BJ (cell line): ENCODE measurements at regions not wholly inside any gene's neighbourhood (a gene's known extent, or its start where the extent isn't known, plus 50 kb on each side); places are given as distances from the start of the nearest gene placed in this dataset.

ENCODE experiments used
- CTCF ChIA-PET: fragments of 350-600 bp; formaldehyde crosslinking; extraction: SDS; loops from one replicate; lab custom pipeline; 2021; ENCODE audit warnings: antibody characterized with exemption, inconsistent platforms; lab: Yijun Ruan, JAX
- POLR2A ChIA-PET: fragments of 300-600 bp; sonication (Branson Sonifier 250); formaldehyde crosslinking; extraction: SDS; loops from one replicate; lab custom pipeline; 2021; ENCODE audit warnings: antibody characterized with exemption; lab: Charles Lee
- DNase-seq: peaks from one replicate; pipeline ENCODE4 v3.0.0-alpha.2; 2011; ENCODE audit warnings: low read depth
- H3K27me3 ChIP-seq: 2 replicates; pipeline ENCODE4 v1.6.0; 2011; ENCODE audit warnings: low read length; ENCODE audit not compliant: control insufficient read depth, insufficient read depth
- H3K36me3 ChIP-seq: 2 replicates; pipeline ENCODE4 v1.5.1; 2011; ENCODE audit warnings: low read length; ENCODE audit not compliant: control insufficient read depth, insufficient read depth
- H3K4me3 ChIP-seq: 2 replicates; pipeline ENCODE4 v1.5.1; 2011; ENCODE audit warnings: low read depth, mild to moderate bottlenecking, control low read depth, low read length
- CTCF ChIP-seq: IDR thresholded peaks from 2 replicates; pipeline ENCODE4 v1.5.1; 2011; ENCODE audit warnings: low read depth, mild to moderate bottlenecking, control low read depth, inconsistent platforms, low read length, moderate library complexity; ENCODE audit not compliant: insufficient read depth

GRCh38 chr2:196391149-196391479 is 219.7 kb upstream of the STK17B start:
- no peak for DNase-seq
- no peaks in the 10 kb centered on the region for H3K27me3 ChIP-seq
- ChIA-PET POLR2A (no interaction called here), CTCF (no interaction called here)
- H3K4me3 ChIP-seq, result no peak overlapping the region
- no peaks in the 10 kb centered on the region for H3K36me3 ChIP-seq
- TF ChIP-seq CTCF, result no peak

- no peak for DNase-seq
- Histone ChIP-seq H3K4me3 (no peak overlapping the region), H3K36me3 (no peaks in the 10 kb centered on the region), H3K27me3 (no peaks in the 10 kb centered on the region)
- ChIA-PET CTCF (interaction anchor here (0.9 to 1.3 kb wide), 3 partner anchors 14 to 55 kb away, joined by 3 to 4 read pairs (median 3); no protein-coding TSS in a partner anchor), POLR2A (no interaction called here)
- no peak for TF ChIP-seq CTCF
Measured at GRCh38 chr2:196399096-196399495, 227.7 kb upstream of the STK17B start.

- DNase-seq, result peak; percentile 63
- ChIA-PET POLR2A (interaction anchor here (0.6 kb wide), 1 partner anchor 13 kb away, joined by 3 read pairs; no protein-coding TSS in a partner anchor), CTCF (interaction anchor here (0.9 to 1.1 kb wide), 2 partner anchors 27 to 54 kb away, joined by 3 to 4 read pairs; no protein-coding TSS in a partner anchor)
- H3K36me3 ChIP-seq, result no peaks in the 10 kb centered on the region
- no peaks in the 10 kb centered on the region for H3K27me3 ChIP-seq
- no peak overlapping the region for H3K4me3 ChIP-seq
- no peak for TF ChIP-seq CTCF
Measured at GRCh38 chr2:196399722-196400691, 228.6 kb upstream of the STK17B start.

GRCh38 chr2:196403471-196403870 is 232.1 kb upstream of the STK17B start:
- Histone ChIP-seq H3K36me3 (no peaks in the 10 kb centered on the region), H3K27me3 (no peaks in the 10 kb centered on the region), H3K4me3 (no peak overlapping the region)
- POLR2A ChIA-PET, result interaction anchor here (0.5 kb wide), 1 partner anchor 259 kb away, joined by 10 read pairs; no protein-coding TSS in a partner anchor
- peak; percentile 49 for DNase-seq
- CTCF ChIA-PET, result interaction anchor here (2.1 kb wide), 1 partner anchor 9 kb away, joined by 6 read pairs; no protein-coding TSS in a partner anchor
- TF ChIP-seq CTCF, result no peak

- TF ChIP-seq CTCF, result no peak
- no peak for DNase-seq
- no peaks in the 10 kb centered on the region for H3K27me3 ChIP-seq
- H3K36me3 ChIP-seq, result no peaks in the 10 kb centered on the region
- CTCF ChIA-PET, result interaction anchor here (0.7 to 2.1 kb wide), 2 partner anchors 9 to 106 kb away, joined by 3 to 6 read pairs; no protein-coding TSS in a partner anchor
- POLR2A ChIA-PET, result no interaction called here
- H3K4me3 ChIP-seq, result no peak overlapping the region
Measured at GRCh38 chr2:196404276-196404675, 232.9 kb upstream of the STK17B start.
